ENCODE measurements at regions not wholly inside any gene's neighbourhood (a gene's known extent, or its start where the extent isn't known, plus 50 kb on each side); places are given as distances from the start of the nearest gene placed in this dataset.

GRCh38 chr7:69269806-69270205 is 328.5 kb upstream of the AUTS2 start:
- H3K36me3 ChIP-seq = no peaks in the 10 kb centered on the region
- no peaks in the 10 kb centered on the region for H3K27me3 ChIP-seq (ENCODE audit: low read depth)
- ATAC-seq = no peak
- no peak overlapping the region for H3K4me3 ChIP-seq
- H3K27ac ChIP-seq = no peak overlapping the region
- H3K4me1 ChIP-seq = no peaks in the 10 kb centered on the region
- intact Hi-C loops (cut with DNase I) = no loop called here
- H3K9me3 ChIP-seq = no peaks in the 10 kb centered on the region
- DNase-seq = no peak
- TF ChIP-seq CTCF (IDR thresholded peaks at IDR 0.05) = no peak

GRCh38 chr7:69272101-69272500 is 326.2 kb upstream of the AUTS2 start:
- TF ChIP-seq CTCF (IDR thresholded peaks at IDR 0.05) = no peak
- no peaks in the 10 kb centered on the region for H3K9me3 ChIP-seq
- no peak overlapping the region for H3K4me3 ChIP-seq
- no peaks in the 10 kb centered on the region for H3K36me3 ChIP-seq
- no peak overlapping the region for H3K27ac ChIP-seq
- intact Hi-C loops (cut with DNase I) = no loop called here
- no peaks in the 10 kb centered on the region for H3K4me1 ChIP-seq
- no peak for DNase-seq
- no peaks in the 10 kb centered on the region for H3K27me3 ChIP-seq (ENCODE audit: low read depth)
- ATAC-seq = no peak

- Histone ChIP-seq H3K27ac (no peak overlapping the region), H3K36me3 (no peaks in the 10 kb centered on the region), H3K9me3 (no peaks in the 10 kb centered on the region), H3K4me3 (no peak overlapping the region), H3K27me3 (ENCODE audit: low read depth) (no peaks in the 10 kb centered on the region), H3K4me1 (no peaks in the 10 kb centered on the region)
- intact Hi-C loops (cut with DNase I) = no loop called here
- ATAC-seq = peak in 1 of 2 donors; percentile 60
- TF ChIP-seq CTCF (IDR thresholded peaks at IDR 0.05) = no peak
- no peak for DNase-seq
Measured at GRCh38 chr7:69276011-69276729, 322.1 kb upstream of the AUTS2 start.

GRCh38 chr7:69277366-69277765 is 320.9 kb upstream of the AUTS2 start:
- TF ChIP-seq CTCF (IDR thresholded peaks at IDR 0.05) = no peak
- no peaks in the 10 kb centered on the region for H3K4me1 ChIP-seq
- no peak overlapping the region for H3K4me3 ChIP-seq
- H3K27me3 ChIP-seq (ENCODE audit: low read depth) = no peaks in the 10 kb centered on the region
- intact Hi-C loops (cut with DNase I) = no loop called here
- H3K27ac ChIP-seq = no peak overlapping the region
- H3K36me3 ChIP-seq = no peaks in the 10 kb centered on the region
- DNase-seq = no peak
- ATAC-seq = no peak
- H3K9me3 ChIP-seq = no peaks in the 10 kb centered on the region

GRCh38 chr7:69282946-69283345 is 315.3 kb upstream of the AUTS2 start:
- no peaks in the 10 kb centered on the region for H3K27me3 ChIP-seq (ENCODE audit: low read depth)
- H3K4me3 ChIP-seq = no peak overlapping the region
- DNase-seq = no peak
- H3K9me3 ChIP-seq = no peaks in the 10 kb centered on the region
- no peak for ATAC-seq
- H3K27ac ChIP-seq = no peak overlapping the region
- H3K36me3 ChIP-seq = no peaks in the 10 kb centered on the region
- intact Hi-C loops (cut with DNase I) = no loop called here
- H3K4me1 ChIP-seq = peaks cover 3% of the 10 kb centered on the region
- no peak for TF ChIP-seq CTCF (IDR thresholded peaks at IDR 0.05)

Measured in lower lobe of right lung (tissue), 2 donors.